Adrenal gland (tissue), 9 donors: ENCODE measurements at regions not wholly inside any gene's neighbourhood (a gene's known extent, or its start where the extent isn't known, plus 50 kb on each side); places are given as distances from the start of the nearest gene placed in this dataset.

Experiments used
- DNase-seq, 7 donors: peaks; one replicate each; pipeline ENCODE4 v3.0.0-alpha.2; 2019 to 2020
- H3K27ac ChIP-seq, 5 donors: fragments of 200-600 bp; sonication (generic) in 4 of 5; 1 replicate in 3 of 5; 2 replicates in 2 of 5; pipeline versions ENCODE4 v1.5.1 to v1.8.0; 2016 to 2020; ENCODE audit warnings: mild to moderate bottlenecking in 1 of 5
- H3K27me3 ChIP-seq: fragments of 200-600 bp; 2 replicates; pipeline ENCODE4 v1.8.0; 2021
- H3K36me3 ChIP-seq, 2 donors: fragments of 200-600 bp; replicated peaks in 1 of 2; 1 replicate in 1 of 2; 2 replicates in 1 of 2; pipeline versions ENCODE4 v1.5.1 to v1.8.0; 2018 to 2022
- H3K4me1 ChIP-seq, 2 donors: fragments of 200-600 bp; replicated peaks in 1 of 2; 1 replicate in 1 of 2; 2 replicates in 1 of 2; pipeline versions ENCODE4 v1.5.1 to v1.8.0; 2018 to 2021
- H3K4me3 ChIP-seq, 4 donors: fragments of 200-600 bp; sonication (generic) in 3 of 4; one replicate each; pipeline ENCODE4 v1.5.1; 2016 to 2018
- H3K9me3 ChIP-seq, 3 donors: fragments of 200-600 bp; sonication (generic) in 1 of 3; replicated peaks in 1 of 3; 1 replicate in 2 of 3; 2 replicates in 1 of 3; pipeline versions ENCODE4 v1.5.1 to v1.8.0; 2016 to 2021
- CTCF ChIP-seq, 6 experiments: fragments of 450-650 bp in 4 of 6; fragments of 200-600 bp in 2 of 6; sonication (generic) in 1 of 6; IDR thresholded peaks; 1 replicate in 5 of 6; 2 replicates in 1 of 6; pipeline versions ENCODE4 v1.5.1 to v1.8.0; 2016 to 2021; ENCODE audit warnings: antibody characterized with exemption in 6 of 6, mild to moderate bottlenecking in 2 of 6, moderate library complexity in 1 of 6
- POLR2A ChIP-seq, 2 donors: fragments of 450-650 bp; IDR thresholded peaks; one replicate each; pipeline ENCODE4 v1.6.1; 2017; ENCODE audit warnings: antibody characterized with exemption in 2 of 2, mild to moderate bottlenecking in 2 of 2, moderate library complexity in 1 of 2
- WGBS, 4 donors: extraction: QIAGEN DNeasy Blood & Tissue Kit in 2 of 4; methylation state at CpG; one replicate each; pipeline versions ENCODE4 v1.1.5 to v1.1.7; 2013 to 2017; 5-methylcytosine and 5-hydroxymethylcytosine counted together
- intact Hi-C, 2 donors: fragments of 100-400 bp; cut with DNase I; formaldehyde crosslinking; loops; one replicate each; pipeline versions ENCODE4 v1.14.1 to v1.15.0; 2022 to 2023
- donor health status: healthy with polysubstance abuse.
- donor health status: Bipolar disorder and iron deficiency.
- donor health status: DM: yes; HTN: yes; CAD: no.
- donor health status: DM: no; HTN: no; CAD: no.
- donor health status: DM: no; HTN: no; CAD: no.

DNA sequence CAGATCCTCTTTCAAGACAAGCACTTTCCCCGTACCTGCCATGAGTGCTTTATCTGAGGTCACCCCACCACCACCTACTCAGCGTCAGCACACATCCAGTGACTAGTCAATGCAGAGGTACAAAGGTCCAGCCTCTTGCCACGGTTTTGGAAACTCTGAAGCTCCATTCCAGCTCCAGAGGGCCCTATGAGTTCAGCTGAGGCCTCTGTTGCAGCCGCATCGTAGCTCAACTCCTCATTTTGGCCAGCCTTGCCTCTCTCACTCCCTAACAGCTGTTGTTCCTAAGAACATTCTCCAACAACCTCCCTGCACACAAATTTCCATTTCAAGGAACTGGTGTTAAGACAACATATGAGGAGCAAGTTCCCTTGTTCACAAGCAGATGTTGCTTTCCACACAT, 405.1 kb upstream of the PROK2 start:
- Histone ChIP-seq H3K36me3 (no peaks in the 10 kb centered on the region), H3K4me1 (peaks cover 0 to 11% of the 10 kb centered on the region in 2 donors), H3K4me3 (no peak overlapping the region), H3K27me3 (no peaks in the 10 kb centered on the region), H3K9me3 (no peaks in the 10 kb centered on the region), H3K27ac (no peak overlapping the region)
- intact Hi-C loops: no loop called here
- no peak for TF ChIP-seq POLR2A (IDR thresholded peaks at IDR 0.05)
- no peak for TF ChIP-seq CTCF (IDR thresholded peaks at IDR 0.05)
- 89 to 94% (median 92%) methylated on average over 5 of the region's 5 CpGs for WGBS, 4 donors
- DNase-seq: no peak

- DNase-seq: no peak
- Histone ChIP-seq H3K9me3 (no peaks in the 10 kb centered on the region), H3K36me3 (no peaks in the 10 kb centered on the region), H3K27me3 (no peaks in the 10 kb centered on the region), H3K27ac (no peak overlapping the region), H3K4me3 (no peak overlapping the region), H3K4me1 (peaks cover 0 to 11% of the 10 kb centered on the region in 2 donors)
- 80 to 88% (median 87%) methylated on average over 3 of the region's 3 CpGs for WGBS, 4 donors
- intact Hi-C loops: no loop called here
- TF ChIP-seq CTCF (IDR thresholded peaks at IDR 0.05) (no peak), POLR2A (IDR thresholded peaks at IDR 0.05) (no peak)
Measured at GRCh38 chr3:72189339-72189738, 404.4 kb upstream of the PROK2 start.

DNA sequence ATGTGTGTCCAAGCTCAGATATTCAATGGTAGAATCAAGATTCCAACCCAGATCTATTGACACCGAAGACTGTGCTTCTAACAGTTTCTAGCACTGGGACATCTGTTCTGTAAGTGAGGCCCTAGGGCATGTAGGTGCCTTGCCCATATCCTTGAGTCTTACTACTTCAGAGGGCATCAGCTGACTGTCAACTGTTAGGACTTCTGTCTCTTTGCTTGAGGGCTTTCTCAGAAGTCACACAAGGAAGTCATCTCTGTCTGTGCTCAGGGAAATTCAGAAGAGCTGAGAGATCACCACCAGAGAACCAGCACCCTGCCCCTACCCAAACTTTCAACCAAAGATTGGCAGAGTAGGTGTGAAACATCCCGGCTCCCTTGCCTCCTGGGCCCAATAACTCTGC, 403.6 kb upstream of the PROK2 start:
- no peak for TF ChIP-seq CTCF (IDR thresholded peaks at IDR 0.05)
- no peak for TF ChIP-seq POLR2A (IDR thresholded peaks at IDR 0.05)
- H3K27me3 ChIP-seq: no peaks in the 10 kb centered on the region
- intact Hi-C loops: no loop called here
- H3K9me3 ChIP-seq: no peaks in the 10 kb centered on the region
- no peak overlapping the region for H3K4me3 ChIP-seq
- DNase-seq: no peak
- H3K27ac ChIP-seq: no peak overlapping the region
- H3K4me1 ChIP-seq: peaks cover 0 to 11% of the 10 kb centered on the region in 2 donors
- no peaks in the 10 kb centered on the region for H3K36me3 ChIP-seq
- WGBS, 4 donors: 94 to 100% (median 96%) methylated on average over 2 of the region's 2 CpGs

DNA sequence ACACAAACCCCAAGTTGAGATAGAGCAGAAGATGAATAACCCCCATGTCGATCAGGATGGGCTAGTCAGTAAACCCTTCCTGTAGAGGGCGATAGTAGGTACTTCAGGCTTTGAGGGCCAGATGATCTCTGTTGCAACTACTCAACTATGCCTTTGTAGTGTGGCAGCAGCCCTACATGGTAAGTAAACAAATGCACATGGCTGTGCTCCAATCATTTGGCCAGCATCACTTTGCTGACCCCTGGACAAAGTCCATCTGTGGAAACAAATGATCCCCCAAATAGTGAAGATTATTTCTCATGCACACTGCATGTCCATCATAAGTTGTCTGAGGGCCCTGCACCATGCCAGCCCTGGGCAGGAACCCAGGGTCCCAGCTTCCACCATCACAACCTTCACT, 402.2 kb upstream of the PROK2 start:
- WGBS, 4 donors: 40 to 92% (median 71%) methylated on average over 1 to 2 of the region's 2 CpGs
- H3K9me3 ChIP-seq: no peaks in the 10 kb centered on the region
- H3K4me3 ChIP-seq: no peak overlapping the region
- peaks cover 0 to 11% of the 10 kb centered on the region in 2 donors for H3K4me1 ChIP-seq
- H3K36me3 ChIP-seq: no peaks in the 10 kb centered on the region
- H3K27me3 ChIP-seq: no peaks in the 10 kb centered on the region
- TF ChIP-seq POLR2A (IDR thresholded peaks at IDR 0.05): no peak
- no peak for DNase-seq
- no peak overlapping the region for H3K27ac ChIP-seq
- intact Hi-C loops: no loop called here

DNA sequence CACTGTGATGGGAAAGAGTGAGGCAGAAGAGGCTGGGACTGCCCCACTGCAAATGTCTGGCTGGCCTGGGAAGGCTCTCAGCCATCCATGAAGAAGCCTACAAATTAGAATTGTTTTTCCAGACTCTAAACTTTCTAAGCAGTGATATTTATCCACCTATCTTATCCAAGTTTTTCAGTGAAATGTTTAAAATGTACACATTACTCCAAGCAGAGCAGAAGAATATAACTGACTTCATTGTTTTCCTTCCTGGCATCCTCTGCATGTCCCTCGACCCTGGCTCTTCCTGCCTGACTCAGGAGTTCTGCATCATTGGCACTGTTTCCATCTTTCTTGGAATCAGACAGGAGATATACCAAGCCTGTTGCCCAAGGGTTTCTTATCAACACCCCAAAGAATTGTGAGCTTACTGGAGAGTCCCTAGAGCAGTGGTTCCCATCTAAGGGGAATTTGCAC, 401.5 kb upstream of the PROK2 start:
- peak overlapping the region in 1 of 5 donors; percentile 61 for H3K27ac ChIP-seq
- DNase-seq: peak in 3 of 7 donors; percentile 27 to 31 (median 30)
- no peak overlapping the region for H3K4me3 ChIP-seq
- intact Hi-C loops: no loop called here
- H3K4me1 ChIP-seq: peaks cover 0 to 11% of the 10 kb centered on the region in 2 donors
- no peaks in the 10 kb centered on the region for H3K27me3 ChIP-seq
- 5 to 16% (median 7%) methylated on average over 1 of the region's 1 CpG for WGBS, 4 donors
- no peaks in the 10 kb centered on the region for H3K9me3 ChIP-seq
- TF ChIP-seq POLR2A (IDR thresholded peaks at IDR 0.05): no peak
- no peak for TF ChIP-seq CTCF (IDR thresholded peaks at IDR 0.05)
- H3K36me3 ChIP-seq: no peaks in the 10 kb centered on the region
